Neural cell (in vitro differentiated cells): ENCODE measurements at regions not wholly inside any gene's neighbourhood (a gene's known extent, or its start where the extent isn't known, plus 50 kb on each side); places are given as distances from the start of the nearest gene placed in this dataset.

Source experiments
- CTCF ChIP-seq: fragments of 450-650 bp; IDR thresholded peaks from 2 replicates; pipeline ENCODE4 v1.5.1; 2014; ENCODE audit warnings: antibody characterized with exemption, mild to moderate bottlenecking, moderate library complexity; ENCODE audit not compliant: poor library complexity, severe bottlenecking
- MXI1 ChIP-seq: fragments of 450-650 bp; conservative IDR thresholded peaks from 2 replicates; pipeline ENCODE4 v1.6.1; 2014; ENCODE audit warnings: antibody characterized with exemption, mild to moderate bottlenecking; ENCODE audit not compliant: poor library complexity, severe bottlenecking
- REST ChIP-seq: IDR thresholded peaks from 2 replicates; pipeline ENCODE4 v1.6.1; 2012; ENCODE audit warnings: borderline replicate concordance

- TF ChIP-seq CTCF (no peak), MXI1 (no peak), REST (no peak)
Measured at GRCh38 chr4:18934197-18934596, 912.6 kb upstream of the LCORL start.
